ENCODE measurements at regions not wholly inside any gene's neighbourhood (a gene's known extent, or its start where the extent isn't known, plus 50 kb on each side); places are given as distances from the start of the nearest gene placed in this dataset.

- ATAC-seq (no peak), DNase-seq (no peak)
- Mint-ChIP-seq H3K4me3 (no peak overlapping the region), H3K36me3 (ENCODE audit: low read depth) (no peaks in the 10 kb centered on the region), H3K4me1 (no peaks in the 10 kb centered on the region), H3K27ac (no peak overlapping the region), H3K27me3 (no peaks in the 10 kb centered on the region), H3K9me3 (ENCODE audit: low read depth) (peaks cover 2% of the 10 kb centered on the region)
- CTCF ChIA-PET, result no interaction called here
- POLR2A ChIA-PET, result no interaction called here
- intact Hi-C loops (cut with DNase I, micrococcal nuclease), result no loop called here
Measured at GRCh38 chr4:135281230-135281629, 1079.6 kb upstream of the PABPC4L start.

- ChIA-PET POLR2A (no interaction called here), CTCF (no interaction called here)
- Mint-ChIP-seq H3K4me3 (no peak overlapping the region), H3K4me1 (no peaks in the 10 kb centered on the region), H3K9me3 (ENCODE audit: low read depth) (peaks cover 2% of the 10 kb centered on the region), H3K27me3 (no peaks in the 10 kb centered on the region), H3K36me3 (ENCODE audit: low read depth) (no peaks in the 10 kb centered on the region), H3K27ac (no peak overlapping the region)
- intact Hi-C loops (cut with DNase I, micrococcal nuclease), result no loop called here
- DNase-seq, result no peak
- no peak for ATAC-seq
Measured at GRCh38 chr4:135277980-135278315, 1076.4 kb upstream of the PABPC4L start.

GRCh38 chr4:135277068-135277979 is 1075.7 kb upstream of the PABPC4L start:
- Mint-ChIP-seq H3K4me1 (no peaks in the 10 kb centered on the region), H3K36me3 (ENCODE audit: low read depth) (no peaks in the 10 kb centered on the region), H3K27ac (no peak overlapping the region), H3K4me3 (no peak overlapping the region), H3K9me3 (ENCODE audit: low read depth) (peaks cover 2% of the 10 kb centered on the region), H3K27me3 (no peaks in the 10 kb centered on the region)
- ChIA-PET POLR2A (no interaction called here), CTCF (no interaction called here)
- ATAC-seq, result no peak
- intact Hi-C loops (cut with DNase I, micrococcal nuclease), result no loop called here
- DNase-seq, result no peak

GRCh38 chr4:135274416-135274815 is 1072.8 kb upstream of the PABPC4L start:
- ChIA-PET POLR2A (no interaction called here), CTCF (no interaction called here)
- intact Hi-C loops (cut with DNase I, micrococcal nuclease), result no loop called here
- Mint-ChIP-seq H3K27ac (no peak overlapping the region), H3K4me1 (no peaks in the 10 kb centered on the region), H3K27me3 (no peaks in the 10 kb centered on the region), H3K36me3 (ENCODE audit: low read depth) (no peaks in the 10 kb centered on the region), H3K4me3 (no peak overlapping the region), H3K9me3 (ENCODE audit: low read depth) (peaks cover 2% of the 10 kb centered on the region)
- ATAC-seq (no peak), DNase-seq (no peak)

- no peak for ATAC-seq
- POLR2A ChIA-PET, result no interaction called here
- Mint-ChIP-seq H3K27me3 (no peaks in the 10 kb centered on the region), H3K27ac (no peak overlapping the region), H3K9me3 (ENCODE audit: low read depth) (no peaks in the 10 kb centered on the region), H3K36me3 (ENCODE audit: low read depth) (no peaks in the 10 kb centered on the region), H3K4me1 (no peaks in the 10 kb centered on the region), H3K4me3 (no peak overlapping the region)
- intact Hi-C loops (cut with DNase I, micrococcal nuclease), result no loop called here
- CTCF ChIA-PET, result no interaction called here
- no peak for DNase-seq
Measured at GRCh38 chr4:135269125-135269890, 1067.7 kb upstream of the PABPC4L start.

GRCh38 chr4:135268369-135268768 is 1066.8 kb upstream of the PABPC4L start:
- CTCF ChIA-PET, result no interaction called here
- no peaks in the 10 kb centered on the region for H3K27me3 Mint-ChIP-seq
- POLR2A ChIA-PET, result no interaction called here

GRCh38 chr4:135267148-135267865 is 1065.7 kb upstream of the PABPC4L start:
- Mint-ChIP-seq H3K9me3 (ENCODE audit: low read depth) (no peaks in the 10 kb centered on the region), H3K27ac (no peak overlapping the region), H3K27me3 (no peaks in the 10 kb centered on the region), H3K36me3 (ENCODE audit: low read depth) (no peaks in the 10 kb centered on the region), H3K4me3 (no peak overlapping the region), H3K4me1 (no peaks in the 10 kb centered on the region)
- ChIA-PET POLR2A (no interaction called here), CTCF (no interaction called here)
- ATAC-seq (no peak), DNase-seq (no peak)
- intact Hi-C loops (cut with DNase I, micrococcal nuclease), result no loop called here

More at GRCh38 chr4:135268369-135268768, 1066.8 kb upstream of the PABPC4L start:
- no peak overlapping the region for H3K27ac Mint-ChIP-seq
- no peak for ATAC-seq
- intact Hi-C loops (cut with DNase I, micrococcal nuclease), result no loop called here
- no peak overlapping the region for H3K4me3 Mint-ChIP-seq
- no peaks in the 10 kb centered on the region for H3K9me3 Mint-ChIP-seq (ENCODE audit: low read depth)
- no peak for DNase-seq
- no peaks in the 10 kb centered on the region for H3K4me1 Mint-ChIP-seq
- H3K36me3 Mint-ChIP-seq (ENCODE audit: low read depth), result no peaks in the 10 kb centered on the region

- CTCF ChIA-PET, result no interaction called here
- POLR2A ChIA-PET, result no interaction called here
- H3K4me3 Mint-ChIP-seq, result no peak overlapping the region
- H3K27ac Mint-ChIP-seq, result no peak overlapping the region
- no peaks in the 10 kb centered on the region for H3K27me3 Mint-ChIP-seq
- intact Hi-C loops (cut with DNase I, micrococcal nuclease), result no loop called here
- peaks cover 4% of the 10 kb centered on the region for H3K9me3 Mint-ChIP-seq (ENCODE audit: low read depth)
- no peaks in the 10 kb centered on the region for H3K4me1 Mint-ChIP-seq
- DNase-seq, result no peak
- no peak for ATAC-seq
- no peaks in the 10 kb centered on the region for H3K36me3 Mint-ChIP-seq (ENCODE audit: low read depth)
Measured at GRCh38 chr4:135256111-135256510, 1054.5 kb upstream of the PABPC4L start.

- H3K36me3 Mint-ChIP-seq (ENCODE audit: low read depth), result no peaks in the 10 kb centered on the region
- DNase-seq, result no peak
- no peaks in the 10 kb centered on the region for H3K4me1 Mint-ChIP-seq
- no peaks in the 10 kb centered on the region for H3K9me3 Mint-ChIP-seq (ENCODE audit: low read depth)
- no peak for ATAC-seq
- no peak overlapping the region for H3K27ac Mint-ChIP-seq
- H3K27me3 Mint-ChIP-seq, result no peaks in the 10 kb centered on the region
- H3K4me3 Mint-ChIP-seq, result no peak overlapping the region
- intact Hi-C loops (cut with DNase I, micrococcal nuclease), result no loop called here
- POLR2A ChIA-PET, result no interaction called here
- CTCF ChIA-PET, result no interaction called here
Measured at GRCh38 chr4:135250040-135250439, 1048.5 kb upstream of the PABPC4L start.

- Mint-ChIP-seq H3K4me1 (no peaks in the 10 kb centered on the region), H3K4me3 (no peak overlapping the region), H3K27me3 (no peaks in the 10 kb centered on the region), H3K36me3 (ENCODE audit: low read depth) (no peaks in the 10 kb centered on the region), H3K27ac (no peak overlapping the region), H3K9me3 (ENCODE audit: low read depth) (no peaks in the 10 kb centered on the region)
- POLR2A ChIA-PET, result no interaction called here
- intact Hi-C loops (cut with DNase I, micrococcal nuclease), result no loop called here
- no peak for ATAC-seq
- CTCF ChIA-PET, result no interaction called here
- no peak for DNase-seq
Measured at GRCh38 chr4:135249024-135249423, 1047.4 kb upstream of the PABPC4L start.

- ATAC-seq (no peak), DNase-seq (no peak)
- no peaks in the 10 kb centered on the region for H3K27me3 Mint-ChIP-seq
- H3K4me3 Mint-ChIP-seq, result no peak overlapping the region
- H3K4me1 Mint-ChIP-seq, result no peaks in the 10 kb centered on the region
- H3K9me3 Mint-ChIP-seq (ENCODE audit: low read depth), result peaks cover 3% of the 10 kb centered on the region
- ChIA-PET POLR2A (no interaction called here), CTCF (no interaction called here)
- H3K27ac Mint-ChIP-seq, result no peak overlapping the region
- H3K36me3 Mint-ChIP-seq (ENCODE audit: low read depth), result no peaks in the 10 kb centered on the region
- intact Hi-C loops (cut with DNase I, micrococcal nuclease), result no loop called here
Measured at GRCh38 chr4:135244696-135245095, 1043.1 kb upstream of the PABPC4L start.

- no peak for ATAC-seq
- no peaks in the 10 kb centered on the region for H3K4me1 Mint-ChIP-seq
- peaks cover 3% of the 10 kb centered on the region for H3K9me3 Mint-ChIP-seq (ENCODE audit: low read depth)
- no peak overlapping the region for H3K4me3 Mint-ChIP-seq
- no peak overlapping the region for H3K27ac Mint-ChIP-seq
- ChIA-PET CTCF (no interaction called here), POLR2A (no interaction called here)
- no peaks in the 10 kb centered on the region for H3K36me3 Mint-ChIP-seq (ENCODE audit: low read depth)
- intact Hi-C loops (cut with DNase I, micrococcal nuclease), result no loop called here
- DNase-seq, result no peak
- H3K27me3 Mint-ChIP-seq, result no peaks in the 10 kb centered on the region
Measured at GRCh38 chr4:135244056-135244455, 1042.5 kb upstream of the PABPC4L start.

All from activated CD4-positive, alpha-beta T cell treated with anti-CD3 and anti-CD28 coated beads for 36 hours (primary cell).